ENCODE measurements at regions not wholly inside any gene's neighbourhood (a gene's known extent, or its start where the extent isn't known, plus 50 kb on each side); places are given as distances from the start of the nearest gene placed in this dataset.

- H3K4me1 ChIP-seq, result no peaks in the 10 kb centered on the region; the same call in 1 of the 2 replicates
- H3K27me3 ChIP-seq, result no peaks in the 10 kb centered on the region
- DNase-seq, result no peak
- H3K9me3 ChIP-seq, result no peaks in the 10 kb centered on the region
- TF ChIP-seq CTCF (IDR thresholded peaks at IDR 0.05; ENCODE audit: low read depth, low read length), result no peak
- no peak overlapping the region for H3K4me3 ChIP-seq (ENCODE audit: low read depth, low read length)
- no peaks in the 10 kb centered on the region for H3K36me3 ChIP-seq
Observed at GRCh38 chr15:91384189-91384730, 284.2 kb downstream of the SV2B start.

DNA sequence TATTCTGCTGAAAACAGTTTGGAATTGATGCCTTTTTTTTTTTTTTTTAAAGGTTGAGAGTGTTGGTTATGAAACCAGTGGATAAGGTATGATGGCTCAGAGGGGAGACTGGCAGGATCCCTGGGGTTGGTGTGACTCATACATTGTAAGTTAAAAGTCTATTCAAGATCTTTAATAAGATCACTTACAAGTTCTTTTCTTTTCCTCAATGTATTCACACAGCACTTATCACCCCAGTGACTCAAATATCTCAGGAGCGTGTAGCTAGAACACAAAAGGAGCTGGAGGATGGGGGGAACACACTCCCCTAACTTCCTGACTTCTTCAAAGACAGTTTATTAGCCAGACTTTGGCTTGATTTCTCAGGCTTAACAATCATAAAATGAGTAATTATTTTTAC, 285.3 kb downstream of the SV2B start:
- DNase-seq, result no peak
- H3K9me3 ChIP-seq, result no peaks in the 10 kb centered on the region

DNA sequence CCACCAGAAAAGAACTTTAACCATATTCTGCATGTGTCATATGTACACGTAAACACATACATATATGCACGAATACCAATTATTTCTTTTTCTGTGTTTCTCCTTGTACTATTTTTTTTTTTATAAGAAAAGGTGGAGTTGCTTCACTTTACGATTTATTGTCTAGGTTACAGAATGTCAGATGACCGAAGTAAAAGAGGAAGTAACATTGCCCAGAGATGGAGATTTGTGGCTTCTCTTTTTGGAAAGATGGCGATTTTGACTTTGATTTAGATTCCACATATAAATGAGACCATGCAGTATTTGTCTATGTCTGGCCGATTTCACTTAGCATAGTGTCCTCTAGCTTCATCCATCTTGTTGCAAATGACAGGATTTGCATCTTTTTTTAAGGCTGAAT, 293.1 kb downstream of the SV2B start:
- H3K9me3 ChIP-seq, result no peaks in the 10 kb centered on the region
- H3K4me3 ChIP-seq (ENCODE audit: low read depth, low read length), result no peak overlapping the region
- no peak for DNase-seq
- H3K36me3 ChIP-seq, result no peaks in the 10 kb centered on the region
- H3K4me1 ChIP-seq, result no peaks in the 10 kb centered on the region
- H3K27me3 ChIP-seq, result no peaks in the 10 kb centered on the region
- TF ChIP-seq CTCF (IDR thresholded peaks at IDR 0.05; ENCODE audit: low read depth, low read length), result no peak

More for the DNA sequence above, 285.3 kb downstream of the SV2B start:
- Histone ChIP-seq H3K27me3 (no peaks in the 10 kb centered on the region), H3K36me3 (no peaks in the 10 kb centered on the region), H3K4me1 (no peaks in the 10 kb centered on the region; the same call in 1 of the 2 replicates), H3K4me3 (ENCODE audit: low read depth, low read length) (no peak overlapping the region)
- no peak for TF ChIP-seq CTCF (IDR thresholded peaks at IDR 0.05; ENCODE audit: low read depth, low read length)

DNA sequence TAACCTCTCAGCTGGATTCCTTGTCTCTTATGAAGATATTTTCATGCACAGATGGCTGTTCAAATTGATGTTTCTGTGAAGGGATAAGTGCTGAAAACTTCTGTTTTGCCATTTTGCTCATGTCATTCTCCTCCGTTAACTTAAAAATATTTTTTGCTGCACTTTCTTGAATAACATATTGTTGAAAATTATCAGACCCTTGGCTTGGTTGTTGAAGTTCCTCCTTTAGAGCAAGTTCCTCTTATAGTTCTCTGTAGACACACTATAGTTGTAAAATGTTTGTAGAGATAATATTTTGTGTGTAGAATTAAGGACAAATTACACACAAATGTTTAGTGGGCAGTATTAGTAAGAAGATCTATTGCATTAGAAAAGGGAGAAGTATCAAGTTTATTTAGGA, 300.4 kb downstream of the SV2B start:
- TF ChIP-seq CTCF (IDR thresholded peaks at IDR 0.05; ENCODE audit: low read depth, low read length), result no peak

DNA sequence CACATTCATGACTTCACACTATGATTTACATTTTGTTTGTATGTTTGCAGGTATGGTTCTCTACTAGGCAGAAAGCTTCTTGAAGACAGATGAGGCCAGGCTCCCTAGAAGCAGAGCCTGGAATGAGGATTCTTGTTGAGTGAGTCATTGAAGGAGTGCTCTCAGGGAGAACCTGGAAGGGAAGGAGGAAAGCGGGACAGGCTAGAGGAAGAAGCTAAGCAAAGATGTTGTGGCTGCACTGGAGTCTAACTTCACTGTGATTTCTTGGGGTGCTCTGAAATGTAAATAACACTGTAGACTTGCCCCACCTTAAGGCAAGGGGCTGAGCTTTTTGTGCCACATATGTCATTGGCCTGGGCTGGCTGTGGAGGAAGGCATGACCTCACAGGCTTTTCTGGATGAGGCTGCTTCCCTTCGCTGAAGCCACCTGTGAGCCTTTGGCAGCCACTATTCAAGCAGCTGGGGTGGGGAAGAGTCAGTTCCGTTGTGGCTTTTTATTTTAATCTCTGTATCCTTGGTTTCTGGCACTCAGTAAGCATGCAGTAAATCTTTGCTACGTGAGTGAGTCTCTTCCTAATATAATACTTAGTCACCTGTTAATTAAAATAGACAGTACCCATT, 307.3 kb downstream of the SV2B start:
- no peak for DNase-seq

More for the DNA sequence above, 300.4 kb downstream of the SV2B start:
- Histone ChIP-seq H3K9me3 (no peaks in the 10 kb centered on the region; the same call in 1 of the 2 replicates), H3K27me3 (no peaks in the 10 kb centered on the region), H3K4me3 (ENCODE audit: low read depth, low read length) (no peak overlapping the region), H3K36me3 (no peaks in the 10 kb centered on the region), H3K4me1 (peaks cover 3% of the 10 kb centered on the region; the same call in 1 of the 2 replicates)
- no peak for DNase-seq

More for the DNA sequence above, 307.3 kb downstream of the SV2B start:
- H3K4me1 ChIP-seq, result peaks cover 7% of the 10 kb centered on the region; the same call in 1 of the 2 replicates
- no peak for TF ChIP-seq CTCF (IDR thresholded peaks at IDR 0.05; ENCODE audit: low read depth, low read length)
- H3K4me3 ChIP-seq (ENCODE audit: low read depth, low read length), result no peak overlapping the region
- no peaks in the 10 kb centered on the region for H3K9me3 ChIP-seq
- H3K36me3 ChIP-seq, result no peaks in the 10 kb centered on the region
- H3K27me3 ChIP-seq, result no peaks in the 10 kb centered on the region
